HEK293 (cell line): ENCODE measurements at regions not wholly inside any gene's neighbourhood (a gene's known extent, or its start where the extent isn't known, plus 50 kb on each side); places are given as distances from the start of the nearest gene placed in this dataset.

Source experiments
- CTCF ChIA-PET: fragments of 350-600 bp; formaldehyde crosslinking; extraction: SDS; loops from one replicate; lab custom pipeline; 2021; ENCODE audit warnings: antibody characterized with exemption; lab: Yijun Ruan, JAX
- POLR2A ChIA-PET: fragments of 300-600 bp; formaldehyde crosslinking; extraction: SDS; loops from one replicate; lab custom pipeline; 2020; ENCODE audit warnings: antibody characterized with exemption, inconsistent platforms; lab: Yijun Ruan, JAX
- H3K27ac ChIP-seq: fragments of 200-500 bp; sonication (Bioruptor generic); 2 replicates; pipeline ENCODE4 v1.5.1; 2014; ENCODE audit warnings: low read depth, low read length, control low read depth, inconsistent platforms; ENCODE audit errors: extremely low read depth
- H3K36me3 ChIP-seq, 2 experiments: fragments of 200-500 bp in 1 of 2; sonication (Bioruptor generic) in 1 of 2; 1 replicate in 1 of 2; 2 replicates in 1 of 2; pipeline ENCODE4 v1.5.1; 2014 to 2017; ENCODE audit warnings: inconsistent platforms in 2 of 2, low read length in 2 of 2; ENCODE audit not compliant: control insufficient read depth in 2 of 2, insufficient read depth in 1 of 2
- H3K4me1 ChIP-seq: fragments of 200-500 bp; sonication (Bioruptor generic); 2 replicates; pipeline ENCODE4 v1.5.1; 2014; ENCODE audit warnings: mild to moderate bottlenecking, low read length, inconsistent platforms; ENCODE audit not compliant: control insufficient read depth, insufficient read depth
- H3K4me3 ChIP-seq: 2 replicates; pipeline ENCODE4 v1.5.1; 2011; ENCODE audit warnings: low read depth, mild to moderate bottlenecking, control low read depth, low read length, moderate library complexity
- H3K9me3 ChIP-seq: fragments of 200-500 bp; sonication (Bioruptor generic); 2 replicates; pipeline ENCODE4 v1.5.1; 2014; ENCODE audit warnings: low read depth, low read length, inconsistent platforms; ENCODE audit not compliant: control insufficient read depth, insufficient read depth
- GFI1B ChIP-seq: fragments of 450-650 bp; formaldehyde crosslinking; IDR thresholded peaks from 2 replicates; pipeline ENCODE4 v1.5.1; 2016; ENCODE audit warnings: missing biosample characterization, missing genetic modification characterization
- GLIS1 ChIP-seq: fragments of 450-650 bp; formaldehyde crosslinking; IDR thresholded peaks from 2 replicates; pipeline ENCODE4 v1.5.1; 2016; ENCODE audit warnings: missing biosample characterization, missing genetic modification characterization
- RBAK ChIP-seq: fragments of 450-650 bp; formaldehyde crosslinking; IDR thresholded peaks from 2 replicates; pipeline ENCODE4 v1.5.1; 2016; ENCODE audit warnings: missing biosample characterization, missing genetic modification characterization
- SCRT1 ChIP-seq: fragments of 450-650 bp; formaldehyde crosslinking; IDR thresholded peaks from 2 replicates; pipeline ENCODE4 v1.5.1; 2016; ENCODE audit warnings: missing biosample characterization, missing genetic modification characterization, borderline replicate concordance
- SCRT2 ChIP-seq: fragments of 450-650 bp; formaldehyde crosslinking; IDR thresholded peaks from 2 replicates; pipeline ENCODE4 v1.5.1; 2016; ENCODE audit warnings: missing biosample characterization, missing genetic modification characterization
- ZBTB17 ChIP-seq: fragments of 450-650 bp; formaldehyde crosslinking; IDR thresholded peaks from 2 replicates; pipeline ENCODE4 v1.5.1; 2016; ENCODE audit warnings: missing biosample characterization, missing genetic modification characterization
- ZIC2 ChIP-seq: fragments of 450-650 bp; formaldehyde crosslinking; IDR thresholded peaks from 2 replicates; pipeline ENCODE4 v1.5.1; 2016; ENCODE audit warnings: missing biosample characterization, missing genetic modification characterization
- ZNF266 ChIP-seq: fragments of 450-650 bp; formaldehyde crosslinking; IDR thresholded peaks from 2 replicates; pipeline ENCODE4 v1.5.1; 2016; ENCODE audit warnings: missing biosample characterization, missing genetic modification characterization, low read depth
- ZNF335 ChIP-seq: fragments of 450-650 bp; formaldehyde crosslinking; conservative IDR thresholded peaks from 2 replicates; pipeline ENCODE4 v1.5.1; 2016; ENCODE audit warnings: missing biosample characterization, missing genetic modification characterization
- ZNF561 ChIP-seq: fragments of 450-650 bp; IDR thresholded peaks from 2 replicates; pipeline ENCODE4 v1.5.1; 2018; ENCODE audit warnings: missing biosample characterization, missing genetic modification characterization, borderline replicate concordance
- ZNF610 ChIP-seq: fragments of 450-650 bp; formaldehyde crosslinking; IDR thresholded peaks from 2 replicates; pipeline ENCODE4 v1.5.1; 2016; ENCODE audit warnings: missing biosample characterization, missing genetic modification characterization, borderline replicate concordance
- ZNF654 ChIP-seq: fragments of 450-650 bp; formaldehyde crosslinking; IDR thresholded peaks from 2 replicates; pipeline ENCODE4 v1.5.1; 2016; ENCODE audit warnings: low read depth, missing biosample characterization, missing genetic modification characterization
- ZNF843 ChIP-seq: fragments of 450-650 bp; formaldehyde crosslinking; IDR thresholded peaks from 2 replicates; pipeline ENCODE4 v1.5.1; 2016; ENCODE audit warnings: missing biosample characterization, missing genetic modification characterization
- TF ChIP-seq, protein P1 (sequence below): fragments of 450-650 bp; formaldehyde crosslinking; conservative IDR thresholded peaks from 2 replicates; pipeline ENCODE4 v1.5.1; 2016; ENCODE audit warnings: low read depth, missing biosample characterization, missing genetic modification characterization
- TF ChIP-seq, protein P2 (sequence below): fragments of 450-650 bp; formaldehyde crosslinking; IDR thresholded peaks from 2 replicates; pipeline ENCODE4; 2016; ENCODE audit warnings: missing biosample characterization, missing genetic modification characterization
- TF ChIP-seq, protein P3 (sequence below): fragments of 450-650 bp; formaldehyde crosslinking; IDR thresholded peaks from 2 replicates; pipeline ENCODE4 v1.5.1; 2016; ENCODE audit warnings: missing biosample characterization, missing genetic modification characterization
- TF ChIP-seq, protein P4 (sequence below): fragments of 450-650 bp; formaldehyde crosslinking; IDR thresholded peaks from 2 replicates; pipeline ENCODE4 v1.5.1; 2016; ENCODE audit warnings: missing biosample characterization, missing genetic modification characterization
- TF ChIP-seq, protein P5 (sequence below): fragments of 450-650 bp; formaldehyde crosslinking; optimal IDR thresholded peaks from 2 replicates; pipeline ENCODE3; 2016; ENCODE audit warnings: missing biosample characterization, mild to moderate bottlenecking, missing genetic modification characterization

DNA sequence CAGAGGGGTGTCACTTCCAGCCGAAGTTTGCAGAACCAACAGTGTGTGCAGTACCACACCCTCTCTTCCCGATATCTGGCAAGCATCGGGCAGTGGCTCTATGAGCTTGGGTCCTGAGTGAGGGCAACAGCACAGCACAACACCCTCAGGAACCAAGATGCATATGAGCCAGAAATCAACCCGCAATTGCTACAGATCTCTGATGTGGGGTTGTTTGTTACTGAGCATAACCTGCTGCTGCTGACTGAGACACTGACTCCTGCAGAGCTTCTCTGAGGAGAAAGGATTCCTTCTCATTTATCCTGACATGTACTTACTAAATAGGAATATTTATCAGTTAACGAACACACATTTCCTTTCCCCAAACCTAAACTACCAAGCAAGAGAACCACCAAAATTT is 218.3 kb downstream of the RBFOX3 start:
- POLR2A ChIA-PET, result no interaction called here
- no peak overlapping the region for H3K4me3 ChIP-seq
- H3K36me3 ChIP-seq, result no peaks in the 10 kb centered on the region
- no peak overlapping the region for H3K27ac ChIP-seq
- CTCF ChIA-PET, result interaction anchor here (0.7 to 11.2 kb wide), 70 partner anchors 9 to 517 kb away, joined by 3 to 346 read pairs (median 5); partner anchors contain the start of gene LGALS3BP
- no peaks in the 10 kb centered on the region for H3K4me1 ChIP-seq
- TF ChIP-seq, protein P1, sequence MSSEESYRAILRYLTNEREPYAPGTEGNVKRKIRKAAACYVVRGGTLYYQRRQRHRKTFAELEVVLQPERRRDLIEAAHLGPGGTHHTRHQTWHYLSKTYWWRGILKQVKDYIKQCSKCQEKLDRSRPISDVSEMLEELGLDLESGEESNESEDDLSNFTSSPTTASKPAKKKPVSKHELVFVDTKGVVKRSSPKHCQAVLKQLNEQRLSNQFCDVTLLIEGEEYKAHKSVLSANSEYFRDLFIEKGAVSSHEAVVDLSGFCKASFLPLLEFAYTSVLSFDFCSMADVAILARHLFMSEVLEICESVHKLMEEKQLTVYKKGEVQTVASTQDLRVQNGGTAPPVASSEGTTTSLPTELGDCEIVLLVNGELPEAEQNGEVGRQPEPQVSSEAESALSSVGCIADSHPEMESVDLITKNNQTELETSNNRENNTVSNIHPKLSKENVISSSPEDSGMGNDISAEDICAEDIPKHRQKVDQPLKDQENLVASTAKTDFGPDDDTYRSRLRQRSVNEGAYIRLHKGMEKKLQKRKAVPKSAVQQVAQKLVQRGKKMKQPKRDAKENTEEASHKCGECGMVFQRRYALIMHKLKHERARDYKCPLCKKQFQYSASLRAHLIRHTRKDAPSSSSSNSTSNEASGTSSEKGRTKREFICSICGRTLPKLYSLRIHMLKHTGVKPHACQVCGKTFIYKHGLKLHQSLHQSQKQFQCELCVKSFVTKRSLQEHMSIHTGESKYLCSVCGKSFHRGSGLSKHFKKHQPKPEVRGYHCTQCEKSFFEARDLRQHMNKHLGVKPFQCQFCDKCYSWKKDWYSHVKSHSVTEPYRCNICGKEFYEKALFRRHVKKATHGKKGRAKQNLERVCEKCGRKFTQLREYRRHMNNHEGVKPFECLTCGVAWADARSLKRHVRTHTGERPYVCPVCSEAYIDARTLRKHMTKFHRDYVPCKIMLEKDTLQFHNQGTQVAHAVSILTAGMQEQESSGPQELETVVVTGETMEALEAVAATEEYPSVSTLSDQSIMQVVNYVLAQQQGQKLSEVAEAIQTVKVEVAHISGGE (tag by site-specific recombination), result no peak
- peak; percentile 90 for TF ChIP-seq RBAK (tag by site-specific recombination)
- no peaks in the 10 kb centered on the region for H3K9me3 ChIP-seq

DNA sequence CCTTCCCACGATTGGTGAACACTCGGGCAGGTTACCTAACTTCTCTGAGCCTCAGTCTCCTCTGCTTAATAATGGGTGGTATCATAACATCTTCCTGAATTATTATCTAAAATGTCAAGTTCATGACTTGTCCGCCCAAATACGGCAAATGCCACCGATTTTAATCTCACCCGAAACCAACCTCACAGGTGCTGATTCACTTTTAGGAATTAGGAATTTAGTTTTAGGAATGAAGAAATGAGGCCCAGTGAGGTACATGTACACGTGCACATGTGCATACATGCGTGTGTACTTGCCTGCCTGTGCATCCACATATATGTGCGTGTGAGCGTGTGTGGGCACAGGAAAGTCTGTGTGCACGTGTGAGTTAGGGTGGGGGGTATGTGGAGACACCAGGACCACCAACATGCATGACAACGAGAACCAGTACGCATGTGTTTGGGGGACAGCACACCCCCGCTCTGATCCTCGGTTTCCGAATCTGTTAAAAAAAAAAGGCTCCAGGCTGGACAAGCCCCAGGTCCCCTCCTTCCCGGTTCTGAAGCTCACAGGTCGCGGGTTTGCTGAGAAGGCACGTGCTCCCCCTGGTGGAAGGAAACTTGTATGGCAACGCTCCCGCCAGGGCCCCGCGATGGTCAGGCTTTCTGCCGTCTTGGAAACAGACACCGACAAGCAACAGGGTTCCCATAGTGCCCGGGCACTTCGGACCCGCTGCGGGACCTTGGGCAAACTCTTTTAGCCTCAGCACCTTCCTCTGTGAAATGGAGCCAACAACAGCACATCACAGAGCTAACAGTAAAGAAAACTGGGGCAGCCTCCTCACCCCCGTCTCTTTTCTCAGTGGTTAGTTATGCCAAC is 219.2 kb downstream of the RBFOX3 start:
- POLR2A ChIA-PET, result interaction anchor here (0.5 to 1.0 kb wide), 2 partner anchors 199 to 298 kb away, joined by 3 to 7 read pairs; no protein-coding TSS in a partner anchor
- CTCF ChIA-PET, result interaction anchor here (0.5 to 11.2 kb wide), 89 partner anchors 10 to 751 kb away, joined by 3 to 346 read pairs (median 4); partner anchors contain the start of gene ENGASE
- no peak overlapping the region for H3K27ac ChIP-seq
- TF ChIP-seq ZNF654 (tag by site-specific recombination) (peak; percentile 74), ZNF561 (tag by site-specific recombination) (no peak), ZNF266 (tag by site-specific recombination) (peak; percentile 59; the same call in 1 of the 2 replicates), ZNF610 (no peak), ZBTB17 (tag by site-specific recombination) (peak; percentile 16; the same call in 1 of the 2 replicates), SCRT2 (tag by site-specific recombination) (peak; percentile 87), ZNF843 (tag by site-specific recombination) (no peak), ZNF335 (tag by site-specific recombination) (0 out of 2 replicates have a peak, but pooled peaks have one; percentile 28), GLIS1 (tag by site-specific recombination) (peak; percentile 7; the same call in 1 of the 2 replicates), ZIC2 (tag by site-specific recombination) (no peak), SCRT1 (tag by site-specific recombination) (peak; percentile 28; the same call in 1 of the 2 replicates), GFI1B (tag by site-specific recombination) (no peak)
- TF ChIP-seq, protein P2, sequence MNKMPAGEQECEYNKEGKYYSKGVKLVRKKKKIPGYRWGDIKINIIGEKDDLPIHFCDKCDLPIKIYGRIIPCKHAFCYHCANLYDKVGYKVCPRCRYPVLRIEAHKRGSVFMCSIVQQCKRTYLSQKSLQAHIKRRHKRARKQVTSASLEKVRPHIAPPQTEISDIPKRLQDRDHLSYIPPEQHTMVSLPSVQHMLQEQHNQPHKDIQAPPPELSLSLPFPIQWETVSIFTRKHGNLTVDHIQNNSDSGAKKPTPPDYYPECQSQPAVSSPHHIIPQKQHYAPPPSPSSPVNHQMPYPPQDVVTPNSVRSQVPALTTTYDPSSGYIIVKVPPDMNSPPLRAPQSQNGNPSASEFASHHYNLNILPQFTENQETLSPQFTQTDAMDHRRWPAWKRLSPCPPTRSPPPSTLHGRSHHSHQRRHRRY, result no peak
- TF ChIP-seq, protein P3, sequence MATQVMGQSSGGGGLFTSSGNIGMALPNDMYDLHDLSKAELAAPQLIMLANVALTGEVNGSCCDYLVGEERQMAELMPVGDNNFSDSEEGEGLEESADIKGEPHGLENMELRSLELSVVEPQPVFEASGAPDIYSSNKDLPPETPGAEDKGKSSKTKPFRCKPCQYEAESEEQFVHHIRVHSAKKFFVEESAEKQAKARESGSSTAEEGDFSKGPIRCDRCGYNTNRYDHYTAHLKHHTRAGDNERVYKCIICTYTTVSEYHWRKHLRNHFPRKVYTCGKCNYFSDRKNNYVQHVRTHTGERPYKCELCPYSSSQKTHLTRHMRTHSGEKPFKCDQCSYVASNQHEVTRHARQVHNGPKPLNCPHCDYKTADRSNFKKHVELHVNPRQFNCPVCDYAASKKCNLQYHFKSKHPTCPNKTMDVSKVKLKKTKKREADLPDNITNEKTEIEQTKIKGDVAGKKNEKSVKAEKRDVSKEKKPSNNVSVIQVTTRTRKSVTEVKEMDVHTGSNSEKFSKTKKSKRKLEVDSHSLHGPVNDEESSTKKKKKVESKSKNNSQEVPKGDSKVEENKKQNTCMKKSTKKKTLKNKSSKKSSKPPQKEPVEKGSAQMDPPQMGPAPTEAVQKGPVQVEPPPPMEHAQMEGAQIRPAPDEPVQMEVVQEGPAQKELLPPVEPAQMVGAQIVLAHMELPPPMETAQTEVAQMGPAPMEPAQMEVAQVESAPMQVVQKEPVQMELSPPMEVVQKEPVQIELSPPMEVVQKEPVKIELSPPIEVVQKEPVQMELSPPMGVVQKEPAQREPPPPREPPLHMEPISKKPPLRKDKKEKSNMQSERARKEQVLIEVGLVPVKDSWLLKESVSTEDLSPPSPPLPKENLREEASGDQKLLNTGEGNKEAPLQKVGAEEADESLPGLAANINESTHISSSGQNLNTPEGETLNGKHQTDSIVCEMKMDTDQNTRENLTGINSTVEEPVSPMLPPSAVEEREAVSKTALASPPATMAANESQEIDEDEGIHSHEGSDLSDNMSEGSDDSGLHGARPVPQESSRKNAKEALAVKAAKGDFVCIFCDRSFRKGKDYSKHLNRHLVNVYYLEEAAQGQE (tag by site-specific recombination), result 0 out of 2 replicates have a peak, but pooled peaks have one; percentile 17
- TF ChIP-seq, protein P4, sequence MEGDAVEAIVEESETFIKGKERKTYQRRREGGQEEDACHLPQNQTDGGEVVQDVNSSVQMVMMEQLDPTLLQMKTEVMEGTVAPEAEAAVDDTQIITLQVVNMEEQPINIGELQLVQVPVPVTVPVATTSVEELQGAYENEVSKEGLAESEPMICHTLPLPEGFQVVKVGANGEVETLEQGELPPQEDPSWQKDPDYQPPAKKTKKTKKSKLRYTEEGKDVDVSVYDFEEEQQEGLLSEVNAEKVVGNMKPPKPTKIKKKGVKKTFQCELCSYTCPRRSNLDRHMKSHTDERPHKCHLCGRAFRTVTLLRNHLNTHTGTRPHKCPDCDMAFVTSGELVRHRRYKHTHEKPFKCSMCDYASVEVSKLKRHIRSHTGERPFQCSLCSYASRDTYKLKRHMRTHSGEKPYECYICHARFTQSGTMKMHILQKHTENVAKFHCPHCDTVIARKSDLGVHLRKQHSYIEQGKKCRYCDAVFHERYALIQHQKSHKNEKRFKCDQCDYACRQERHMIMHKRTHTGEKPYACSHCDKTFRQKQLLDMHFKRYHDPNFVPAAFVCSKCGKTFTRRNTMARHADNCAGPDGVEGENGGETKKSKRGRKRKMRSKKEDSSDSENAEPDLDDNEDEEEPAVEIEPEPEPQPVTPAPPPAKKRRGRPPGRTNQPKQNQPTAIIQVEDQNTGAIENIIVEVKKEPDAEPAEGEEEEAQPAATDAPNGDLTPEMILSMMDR (tag by site-specific recombination), result peak; percentile 65; the same call in 1 of the 2 replicates
- TF ChIP-seq, protein P5, sequence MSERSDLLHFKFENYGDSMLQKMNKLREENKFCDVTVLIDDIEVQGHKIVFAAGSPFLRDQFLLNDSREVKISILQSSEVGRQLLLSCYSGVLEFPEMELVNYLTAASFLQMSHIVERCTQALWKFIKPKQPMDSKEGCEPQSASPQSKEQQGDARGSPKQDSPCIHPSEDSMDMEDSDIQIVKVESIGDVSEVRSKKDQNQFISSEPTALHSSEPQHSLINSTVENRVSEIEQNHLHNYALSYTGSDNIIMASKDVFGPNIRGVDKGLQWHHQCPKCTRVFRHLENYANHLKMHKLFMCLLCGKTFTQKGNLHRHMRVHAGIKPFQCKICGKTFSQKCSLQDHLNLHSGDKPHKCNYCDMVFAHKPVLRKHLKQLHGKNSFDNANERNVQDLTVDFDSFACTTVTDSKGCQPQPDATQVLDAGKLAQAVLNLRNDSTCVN (tag by site-specific recombination), result peak; percentile 9

More for the DNA sequence above, 219.2 kb downstream of the RBFOX3 start:
- no peak overlapping the region for H3K4me3 ChIP-seq
- no peaks in the 10 kb centered on the region for H3K9me3 ChIP-seq
- no peaks in the 10 kb centered on the region for H3K36me3 ChIP-seq
- no peaks in the 10 kb centered on the region for H3K4me1 ChIP-seq
